Smooth muscle cell (in vitro differentiated cells): ENCODE measurements at regions not wholly inside any gene's neighbourhood (a gene's known extent, or its start where the extent isn't known, plus 50 kb on each side); places are given as distances from the start of the nearest gene placed in this dataset.

Experiments used
- DNase-seq: peaks from one replicate; lab custom pipeline; 2025; ENCODE audit not compliant: unreplicated experiment; lab: John Stamatoyannopoulos, UW
- H2AFZ ChIP-seq: fragments of 200-600 bp; sonication (generic); 2 replicates; pipeline ENCODE4 v1.6.0; 2016; ENCODE audit warnings: antibody characterized with exemption, low read depth, mild to moderate bottlenecking
- H3F3A ChIP-seq: fragments of 200-600 bp; sonication (generic); 2 replicates; pipeline ENCODE4 v1.6.0; 2017; ENCODE audit warnings: antibody characterized with exemption, low read depth
- H3K27ac ChIP-seq: fragments of 200-600 bp; sonication (generic); 2 replicates; pipeline ENCODE4 v1.5.1; 2016; ENCODE audit warnings: low read depth, mild to moderate bottlenecking
- H3K27me3 ChIP-seq: fragments of 200-600 bp; sonication (generic); 2 replicates; pipeline ENCODE4 v1.6.1; 2016; ENCODE audit warnings: low read depth, mild to moderate bottlenecking
- H3K36me3 ChIP-seq: fragments of 200-600 bp; sonication (generic); 2 replicates; pipeline ENCODE4 v1.5.1; 2016; ENCODE audit warnings: low read depth
- H3K4me1 ChIP-seq: fragments of 200-600 bp; sonication (generic); 2 replicates; pipeline ENCODE4 v1.5.1; 2016; ENCODE audit warnings: low read depth
- H3K4me2 ChIP-seq: fragments of 200-600 bp; sonication (generic); 2 replicates; pipeline ENCODE4 v1.6.0; 2016; ENCODE audit warnings: mild to moderate bottlenecking
- H3K4me3 ChIP-seq: fragments of 200-600 bp; sonication (generic); 2 replicates; pipeline ENCODE4 v1.5.1; 2016; ENCODE audit warnings: mild to moderate bottlenecking
- H3K79me2 ChIP-seq: fragments of 200-600 bp; sonication (generic); 2 replicates; pipeline ENCODE4 v1.6.0; 2016; ENCODE audit warnings: low read depth, mild to moderate bottlenecking
- H3K9ac ChIP-seq: fragments of 200-600 bp; sonication (generic); 2 replicates; pipeline ENCODE4 v1.6.0; 2016; ENCODE audit warnings: low read depth
- H3K9me3 ChIP-seq: fragments of 200-600 bp; sonication (generic); replicated peaks from 2 replicates; pipeline ENCODE4 v1.5.1; 2016; ENCODE audit warnings: low read depth
- H4K20me1 ChIP-seq: fragments of 200-600 bp; sonication (generic); 2 replicates; pipeline ENCODE4 v1.6.0; 2016; ENCODE audit warnings: low read depth
- WGBS: methylation state at CpG from one replicate; pipeline ENCODE4 v1.1.7; 2016; ENCODE audit warnings: low lambda C conversion rate; 5-methylcytosine and 5-hydroxymethylcytosine counted together
- TF ChIP-seq, protein P1 (sequence below): fragments of 200-600 bp; sonication (generic); IDR thresholded peaks from 2 replicates; pipeline ENCODE4 v1.5.1; 2017; ENCODE audit warnings: borderline replicate concordance, mild to moderate bottlenecking, antibody characterized with exemption; ENCODE audit not compliant: insufficient read depth, poor library complexity, severe bottlenecking

DNA sequence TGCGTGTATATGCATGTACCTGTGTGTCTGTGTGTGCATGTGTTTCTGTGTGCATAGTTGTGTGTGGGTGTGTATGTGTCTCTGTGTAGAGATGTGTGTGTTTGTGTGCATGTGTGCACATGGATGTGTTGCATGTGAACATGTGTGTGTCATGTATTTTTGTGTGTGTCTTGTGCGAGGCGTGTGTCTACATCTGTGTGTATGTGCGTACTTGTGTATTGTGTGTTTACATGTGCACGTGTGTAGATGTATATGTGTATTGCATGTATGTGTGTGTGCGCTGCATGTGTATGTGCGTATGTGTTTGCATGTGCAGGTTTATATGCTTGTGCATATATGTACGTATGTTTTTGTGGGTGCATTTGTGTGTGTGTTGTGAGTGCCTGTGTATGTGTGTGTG, 735.2 kb downstream of the GALR1 start:
- no peaks in the 10 kb centered on the region for H3K9me3 ChIP-seq
- TF ChIP-seq, protein P1, sequence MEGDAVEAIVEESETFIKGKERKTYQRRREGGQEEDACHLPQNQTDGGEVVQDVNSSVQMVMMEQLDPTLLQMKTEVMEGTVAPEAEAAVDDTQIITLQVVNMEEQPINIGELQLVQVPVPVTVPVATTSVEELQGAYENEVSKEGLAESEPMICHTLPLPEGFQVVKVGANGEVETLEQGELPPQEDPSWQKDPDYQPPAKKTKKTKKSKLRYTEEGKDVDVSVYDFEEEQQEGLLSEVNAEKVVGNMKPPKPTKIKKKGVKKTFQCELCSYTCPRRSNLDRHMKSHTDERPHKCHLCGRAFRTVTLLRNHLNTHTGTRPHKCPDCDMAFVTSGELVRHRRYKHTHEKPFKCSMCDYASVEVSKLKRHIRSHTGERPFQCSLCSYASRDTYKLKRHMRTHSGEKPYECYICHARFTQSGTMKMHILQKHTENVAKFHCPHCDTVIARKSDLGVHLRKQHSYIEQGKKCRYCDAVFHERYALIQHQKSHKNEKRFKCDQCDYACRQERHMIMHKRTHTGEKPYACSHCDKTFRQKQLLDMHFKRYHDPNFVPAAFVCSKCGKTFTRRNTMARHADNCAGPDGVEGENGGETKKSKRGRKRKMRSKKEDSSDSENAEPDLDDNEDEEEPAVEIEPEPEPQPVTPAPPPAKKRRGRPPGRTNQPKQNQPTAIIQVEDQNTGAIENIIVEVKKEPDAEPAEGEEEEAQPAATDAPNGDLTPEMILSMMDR: no peak
- H2AFZ ChIP-seq: no peak overlapping the region
- H3K27ac ChIP-seq: no peak overlapping the region
- no peaks in the 10 kb centered on the region for H3K27me3 ChIP-seq
- H3K79me2 ChIP-seq: no peaks in the 10 kb centered on the region
- no peak overlapping the region for H3K4me2 ChIP-seq
- H3K4me3 ChIP-seq: no peak overlapping the region
- no peak overlapping the region for H3K9ac ChIP-seq
- H3F3A ChIP-seq: no peaks in the 10 kb centered on the region
- H3K36me3 ChIP-seq: no peaks in the 10 kb centered on the region
- no peaks in the 10 kb centered on the region for H3K4me1 ChIP-seq
- DNase-seq: no peak
- 92% methylated on average over 8 of the region's 8 CpGs for WGBS
- no peaks in the 10 kb centered on the region for H4K20me1 ChIP-seq

DNA sequence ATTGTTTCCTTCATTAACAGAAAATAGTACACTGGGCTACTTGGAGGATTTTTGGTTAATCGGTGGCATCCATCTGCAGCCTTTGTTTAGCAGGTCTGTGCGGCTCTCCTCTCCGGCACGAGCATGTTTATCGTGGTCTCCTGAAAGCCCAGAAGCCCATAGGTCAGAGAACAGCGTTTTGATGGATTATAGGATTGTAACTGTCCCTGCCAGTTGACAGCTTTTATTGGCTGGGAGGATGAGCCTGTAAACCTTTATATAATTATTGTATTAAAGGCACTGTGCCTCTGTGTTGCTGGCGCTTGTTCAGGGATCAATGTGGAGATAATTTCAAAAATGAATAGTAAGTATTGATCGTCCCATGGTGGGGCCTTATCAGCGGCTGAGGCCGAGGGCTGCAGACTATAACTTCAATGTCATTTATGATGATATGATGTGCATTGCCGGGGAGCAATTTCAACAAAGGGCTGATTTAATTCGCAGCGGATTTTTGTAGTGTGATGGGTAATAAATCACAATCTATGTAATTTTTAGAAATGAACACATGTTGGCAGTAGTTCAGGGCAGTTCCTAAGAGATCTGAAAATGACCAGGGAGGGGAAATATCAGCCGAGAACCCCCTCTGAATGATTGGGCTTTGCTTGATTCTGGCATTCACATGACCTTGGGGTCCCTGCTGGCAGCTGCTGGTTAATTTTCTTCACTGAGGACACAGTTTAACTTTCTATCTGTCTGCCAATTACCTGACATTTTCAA, 736.1 kb downstream of the GALR1 start:
- DNase-seq: no peak
- Histone ChIP-seq H3K9me3 (no peaks in the 10 kb centered on the region), H4K20me1 (no peaks in the 10 kb centered on the region), H3K4me1 (no peaks in the 10 kb centered on the region), H3K9ac (no peak overlapping the region), H3K4me2 (no peak overlapping the region), H3K4me3 (no peak overlapping the region), H3K36me3 (no peaks in the 10 kb centered on the region), H3K27ac (no peak overlapping the region), H3F3A (no peaks in the 10 kb centered on the region), H2AFZ (no peak overlapping the region), H3K27me3 (no peaks in the 10 kb centered on the region), H3K79me2 (no peaks in the 10 kb centered on the region)
- TF ChIP-seq, protein P1: no peak
- 87% methylated on average over 14 of the region's 14 CpGs for WGBS

DNA sequence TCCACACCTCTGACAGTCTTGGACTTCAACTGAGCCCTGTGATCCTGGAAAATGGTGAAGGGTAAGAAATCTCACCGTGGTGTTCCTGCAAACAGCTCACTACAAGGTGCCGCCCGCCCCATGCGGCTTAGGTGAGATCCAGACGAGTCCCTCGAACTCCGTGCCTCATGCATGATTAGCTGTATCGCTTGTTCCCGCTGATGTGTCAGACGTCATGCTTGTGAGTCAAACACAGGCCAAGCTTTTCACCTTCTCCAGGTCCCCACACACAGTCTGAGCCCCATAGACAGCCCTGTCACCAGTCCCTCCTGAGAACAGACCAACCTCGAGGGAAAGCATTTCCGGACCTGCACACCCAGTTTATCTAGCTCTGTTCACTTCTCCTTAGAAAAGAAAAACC, 740.5 kb downstream of the GALR1 start:
- no peak overlapping the region for H2AFZ ChIP-seq
- H3K4me2 ChIP-seq: no peak overlapping the region
- no peaks in the 10 kb centered on the region for H3K79me2 ChIP-seq
- H3K4me3 ChIP-seq: no peak overlapping the region
- TF ChIP-seq, protein P1: no peak
- H3K9me3 ChIP-seq: no peaks in the 10 kb centered on the region
- no peaks in the 10 kb centered on the region for H3K36me3 ChIP-seq
- H4K20me1 ChIP-seq: no peaks in the 10 kb centered on the region
- no peaks in the 10 kb centered on the region for H3F3A ChIP-seq
- H3K27me3 ChIP-seq: no peaks in the 10 kb centered on the region
- no peaks in the 10 kb centered on the region for H3K4me1 ChIP-seq
- 92% methylated on average over 12 of the region's 12 CpGs for WGBS
- H3K9ac ChIP-seq: no peak overlapping the region
- no peak for DNase-seq
- no peak overlapping the region for H3K27ac ChIP-seq

DNA sequence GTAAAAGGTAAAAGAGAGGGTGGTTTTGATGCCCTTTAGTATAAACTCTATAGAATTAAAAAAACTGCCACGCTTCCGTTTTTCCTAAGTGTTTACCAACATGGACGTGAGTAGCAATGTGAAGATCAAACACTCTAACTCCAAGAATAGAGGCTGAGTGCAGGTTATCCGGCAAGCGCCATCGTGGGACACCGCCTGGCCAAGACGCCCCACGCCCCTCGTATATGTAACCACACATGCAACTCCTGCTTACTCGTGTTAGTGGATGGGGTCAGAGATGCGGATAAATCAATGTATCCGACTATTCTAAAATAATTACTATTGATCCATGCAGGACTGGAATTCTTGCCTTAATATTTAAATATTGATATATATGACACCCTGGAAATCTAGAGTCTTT, 741.3 kb downstream of the GALR1 start:
- WGBS: 95% methylated on average over 13 of the region's 13 CpGs
- H3K9me3 ChIP-seq: no peaks in the 10 kb centered on the region
- no peak for DNase-seq
- H3K27ac ChIP-seq: no peak overlapping the region
- no peaks in the 10 kb centered on the region for H4K20me1 ChIP-seq
- no peak overlapping the region for H3K4me3 ChIP-seq
- no peaks in the 10 kb centered on the region for H3K79me2 ChIP-seq
- no peaks in the 10 kb centered on the region for H3K4me1 ChIP-seq
- no peaks in the 10 kb centered on the region for H3K36me3 ChIP-seq
- no peak overlapping the region for H2AFZ ChIP-seq
- H3K9ac ChIP-seq: no peak overlapping the region
- TF ChIP-seq, protein P1: no peak
- no peak overlapping the region for H3K4me2 ChIP-seq
- no peaks in the 10 kb centered on the region for H3K27me3 ChIP-seq
- no peaks in the 10 kb centered on the region for H3F3A ChIP-seq
